ENCODE measurements at regions not wholly inside any gene's neighbourhood (a gene's known extent, or its start where the extent isn't known, plus 50 kb on each side); places are given as distances from the start of the nearest gene placed in this dataset.
"Not testable (repeated sequence)": the region's sequence is repeated elsewhere in the genome, so short reads cannot be mapped to it uniquely, and the experiment has no call there.

DNA sequence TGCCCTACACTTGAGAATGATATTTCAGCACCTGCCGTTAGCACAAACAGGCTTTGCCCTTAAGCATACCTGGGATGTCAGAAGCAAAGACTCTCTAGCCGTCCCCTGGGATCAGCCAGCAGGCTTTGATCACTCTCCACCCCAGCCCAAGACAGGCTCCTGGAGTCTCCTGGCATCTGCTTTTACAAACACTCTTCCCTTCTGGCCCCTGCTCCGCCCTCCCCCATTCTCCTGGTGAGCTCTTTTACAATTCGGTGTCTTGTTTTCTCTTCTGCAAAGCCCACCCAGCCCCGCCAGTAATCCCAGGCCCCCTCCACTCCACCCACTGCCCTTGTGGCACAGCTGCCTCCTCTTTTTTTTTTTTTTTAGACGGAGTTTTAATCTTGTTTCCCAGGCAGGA, 50.4 kb downstream of the KATNIP start:
- no peak for DNase-seq

DNA sequence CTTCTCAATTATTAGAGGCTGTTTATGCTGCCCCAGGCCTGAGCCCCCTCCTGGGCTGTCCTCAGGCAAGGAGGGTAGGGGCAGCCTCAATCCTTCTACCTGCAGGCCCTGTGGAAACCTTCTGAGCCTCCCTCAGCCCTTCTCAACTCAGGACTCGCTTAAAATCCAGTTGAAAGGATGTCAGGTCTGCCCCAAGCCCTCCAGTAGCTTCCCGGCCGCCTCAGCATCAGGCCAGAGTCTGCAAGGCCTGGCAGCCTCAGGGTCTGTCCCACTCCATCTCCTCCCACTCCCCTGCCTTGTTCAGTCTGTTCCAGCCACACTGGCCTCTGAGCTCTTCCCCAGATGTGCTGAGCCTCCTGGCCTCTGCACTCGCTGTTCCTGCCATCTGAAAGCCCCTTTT, 52.2 kb downstream of the KATNIP start:
- no peak for DNase-seq

DNA sequence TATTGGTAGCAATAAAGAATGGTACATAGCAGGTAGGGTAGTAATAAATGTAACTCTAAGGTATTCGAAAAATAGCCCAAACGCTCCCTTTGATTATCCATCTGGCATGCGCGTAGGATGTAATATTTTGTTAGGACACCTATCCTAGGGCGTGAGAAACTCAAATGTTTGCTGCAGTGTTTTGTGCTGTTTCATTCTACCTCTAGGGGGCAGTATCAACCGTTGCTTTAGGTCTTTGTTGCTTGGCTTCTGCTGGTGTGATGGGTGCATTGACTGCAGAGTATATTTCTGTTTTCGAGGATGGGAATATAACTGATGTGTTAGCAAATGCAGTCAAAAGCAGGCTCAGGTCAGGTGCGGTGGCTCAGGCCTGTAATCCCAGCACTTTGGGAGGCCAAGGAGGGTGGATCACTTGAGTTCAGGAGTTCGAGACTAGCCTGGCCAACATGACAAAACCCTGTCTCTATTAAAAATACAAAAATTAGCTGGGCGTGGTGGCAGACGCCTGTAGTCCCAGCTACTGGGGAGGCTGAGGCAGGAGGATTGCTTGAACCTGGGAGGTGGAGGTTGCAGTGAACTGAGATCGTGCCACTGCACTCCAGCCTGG, 55.7 kb downstream of the KATNIP start:
- DNase-seq, result peak; percentile 16

DNA sequence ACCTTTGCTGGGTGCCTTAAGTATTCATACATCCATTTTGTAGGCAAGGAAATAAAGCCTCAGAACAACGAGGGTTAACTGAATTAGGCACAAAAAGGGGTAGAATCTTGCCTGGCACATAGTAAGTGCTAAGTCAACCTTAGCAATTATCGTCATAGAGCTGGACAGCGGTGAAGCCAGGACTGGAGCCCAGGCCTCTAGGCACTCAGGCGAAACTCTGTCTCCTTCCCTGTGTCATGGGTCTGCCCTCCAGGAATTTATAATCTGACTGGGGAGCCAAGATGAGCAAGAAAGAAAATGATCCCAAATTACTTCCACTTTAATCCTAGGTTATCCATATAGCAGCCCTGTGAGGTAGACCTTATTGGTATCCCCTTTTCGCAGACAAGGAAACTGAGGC, 61.4 kb downstream of the KATNIP start:
- DNase-seq, result no peak

DNA sequence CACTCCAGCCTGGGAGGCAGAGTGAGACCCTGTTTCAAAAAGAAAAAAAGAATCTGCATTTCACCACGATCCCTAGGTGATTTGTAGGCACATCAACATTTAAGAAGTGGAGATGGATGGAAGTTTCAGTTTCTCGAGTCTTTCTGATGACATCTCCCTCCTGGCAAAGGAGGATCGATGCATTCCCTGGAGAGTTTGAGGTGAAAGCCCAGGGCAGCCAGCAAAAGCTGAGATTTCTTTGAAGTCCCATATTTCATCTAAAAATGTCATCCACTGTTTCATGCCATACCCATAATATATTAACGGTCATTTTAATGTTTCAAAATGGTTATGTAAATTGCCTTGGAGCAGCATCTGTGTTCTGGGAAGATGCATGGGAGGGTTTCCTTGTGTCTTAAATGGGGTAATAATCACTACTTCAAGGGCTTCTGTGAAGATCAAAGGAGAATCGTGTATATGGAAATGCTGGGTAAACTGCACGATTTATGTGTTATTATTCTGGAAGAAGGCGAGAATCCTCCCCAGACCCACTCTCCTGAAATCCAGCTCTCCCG, 63.4 kb downstream of the KATNIP start:
- no peak for DNase-seq

DNA sequence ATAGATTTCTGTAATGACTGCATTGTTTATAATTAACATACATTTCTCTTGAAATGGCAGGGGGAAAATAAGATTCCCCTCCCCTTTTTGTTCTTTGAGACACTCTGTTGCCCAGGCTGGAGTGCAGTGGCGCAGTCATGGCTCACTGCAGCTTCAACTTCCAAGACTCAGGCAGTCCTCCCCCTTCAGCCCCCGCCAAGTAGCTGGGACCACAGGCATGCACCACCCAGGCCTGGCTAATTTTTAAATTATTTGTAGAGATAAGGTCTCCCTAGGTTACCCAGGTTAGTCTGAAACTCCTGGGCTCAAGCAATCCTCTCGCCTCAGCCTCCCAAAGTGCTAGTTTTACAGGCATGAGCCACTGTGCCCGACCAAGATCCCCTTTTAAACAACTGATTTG, 67.7 kb downstream of the KATNIP start:
- DNase-seq, result no peak

DNA sequence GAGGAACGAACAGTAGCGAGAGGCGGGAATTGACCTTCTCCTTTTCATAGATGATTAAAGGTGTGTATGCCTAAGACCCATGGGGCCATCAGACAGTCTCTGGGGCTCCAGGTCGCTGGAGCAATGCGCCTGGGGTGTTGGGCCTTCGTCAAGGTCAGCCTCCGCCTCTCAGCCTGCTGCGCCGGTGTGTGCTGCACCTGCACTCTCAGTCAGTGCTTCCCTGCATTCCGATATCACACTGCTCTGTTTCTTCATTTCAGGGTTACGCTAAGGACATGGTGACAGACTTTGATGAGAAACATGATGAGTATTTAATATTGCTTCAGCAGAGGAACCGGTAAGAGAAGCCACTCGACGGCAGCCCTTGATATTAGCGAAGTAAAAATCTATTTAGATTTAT, 68.2 kb downstream of the KATNIP start:
- DNase-seq, result no peak

DNA sequence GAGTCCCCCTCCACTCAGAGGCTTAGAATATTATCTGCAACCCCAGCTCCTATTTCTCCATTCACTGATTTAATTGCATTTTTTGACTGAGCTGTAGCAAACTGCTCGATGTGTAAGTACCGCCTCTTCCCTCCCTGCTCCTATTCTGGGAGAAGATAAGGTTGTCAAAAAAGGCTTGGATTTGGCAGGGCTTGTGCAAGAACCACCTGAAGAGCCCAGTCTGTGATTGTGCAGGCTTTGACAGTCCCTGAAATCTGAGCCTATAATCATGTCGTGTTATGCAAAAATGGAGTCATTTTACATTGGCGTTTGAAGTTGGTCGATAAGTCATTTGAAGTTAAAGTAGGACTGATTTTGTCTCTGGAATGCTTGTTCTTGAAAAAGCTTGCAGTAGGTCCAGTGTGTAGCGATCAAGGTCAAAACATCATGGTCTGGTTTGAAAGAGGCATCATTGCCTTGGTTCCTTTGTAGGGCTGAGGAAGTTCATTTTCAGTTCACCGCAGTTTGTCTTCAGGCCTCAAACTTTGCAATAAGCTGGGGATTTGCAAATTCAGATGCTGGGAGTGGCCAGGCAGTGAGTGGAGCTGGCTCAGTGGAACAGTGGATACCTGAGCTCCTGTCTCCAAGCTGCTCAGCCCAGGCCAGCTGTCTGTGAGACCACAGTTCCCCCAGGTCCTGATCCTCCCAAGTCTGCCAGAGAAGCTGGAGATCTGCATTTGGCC, 68.8 kb downstream of the KATNIP start:
- DNase-seq, result no peak

DNA sequence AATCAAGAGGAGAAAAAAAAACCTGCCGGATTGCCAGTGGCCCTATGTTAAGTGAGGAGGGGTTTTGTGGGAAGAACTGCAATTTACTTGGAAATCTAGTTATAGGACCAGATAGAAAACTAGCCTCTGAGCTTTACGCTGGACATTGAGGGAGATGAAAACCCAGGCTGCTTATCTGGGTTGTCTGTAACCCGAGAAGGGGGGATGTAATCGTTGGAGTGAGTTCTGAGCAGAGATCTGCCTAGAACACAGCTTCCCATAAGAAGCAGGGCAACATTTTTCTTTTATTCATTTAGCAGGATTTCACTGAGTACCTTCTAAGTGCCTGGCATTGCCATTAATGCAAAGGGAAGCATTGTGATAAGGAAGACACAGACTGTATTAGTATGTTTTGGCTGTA, 70.6 kb downstream of the KATNIP start:
- no peak for DNase-seq

DNA sequence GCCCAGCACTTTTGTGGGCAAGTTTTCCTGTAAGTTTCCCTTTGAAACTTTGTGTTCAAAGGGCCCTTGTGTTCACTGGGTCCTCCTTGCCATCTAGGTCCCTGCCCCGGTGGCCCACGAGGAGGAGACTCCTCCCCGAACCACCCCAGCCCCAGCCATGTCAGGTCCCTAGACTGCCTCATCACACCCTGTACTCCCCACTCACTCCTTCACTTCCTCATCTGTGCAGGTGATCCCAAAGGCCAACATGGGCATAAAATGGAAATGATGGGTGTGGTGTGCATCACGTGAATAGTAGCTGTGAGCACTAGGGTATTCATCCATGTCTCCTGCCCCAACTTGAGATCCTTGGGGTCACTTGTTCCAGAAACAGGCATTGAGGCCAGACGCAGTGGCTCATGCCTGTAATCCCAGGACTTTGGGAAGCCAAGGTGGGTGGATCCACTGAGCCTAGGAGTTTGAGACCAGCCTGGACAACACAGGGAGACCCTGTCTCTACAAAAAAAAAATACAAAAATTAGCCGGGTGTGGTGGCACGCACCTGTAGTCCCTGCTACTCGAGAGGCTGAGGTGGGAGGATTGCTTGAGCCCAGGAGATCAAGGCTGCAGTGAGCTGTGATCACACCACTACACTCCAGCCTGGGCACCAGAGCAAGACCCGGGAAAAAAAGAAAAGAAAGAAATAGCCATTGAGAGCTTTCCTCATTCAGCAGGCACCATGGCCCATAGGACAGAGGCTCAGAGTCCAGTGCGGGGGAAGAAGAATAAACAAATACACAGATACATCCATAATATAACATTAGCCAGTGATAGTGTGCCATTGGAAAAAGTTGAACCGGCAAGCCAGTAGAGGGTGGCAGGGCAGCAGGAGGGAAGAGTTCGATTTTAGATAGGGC, 74.5 kb downstream of the KATNIP start:
- DNase-seq, result no peak

DNA sequence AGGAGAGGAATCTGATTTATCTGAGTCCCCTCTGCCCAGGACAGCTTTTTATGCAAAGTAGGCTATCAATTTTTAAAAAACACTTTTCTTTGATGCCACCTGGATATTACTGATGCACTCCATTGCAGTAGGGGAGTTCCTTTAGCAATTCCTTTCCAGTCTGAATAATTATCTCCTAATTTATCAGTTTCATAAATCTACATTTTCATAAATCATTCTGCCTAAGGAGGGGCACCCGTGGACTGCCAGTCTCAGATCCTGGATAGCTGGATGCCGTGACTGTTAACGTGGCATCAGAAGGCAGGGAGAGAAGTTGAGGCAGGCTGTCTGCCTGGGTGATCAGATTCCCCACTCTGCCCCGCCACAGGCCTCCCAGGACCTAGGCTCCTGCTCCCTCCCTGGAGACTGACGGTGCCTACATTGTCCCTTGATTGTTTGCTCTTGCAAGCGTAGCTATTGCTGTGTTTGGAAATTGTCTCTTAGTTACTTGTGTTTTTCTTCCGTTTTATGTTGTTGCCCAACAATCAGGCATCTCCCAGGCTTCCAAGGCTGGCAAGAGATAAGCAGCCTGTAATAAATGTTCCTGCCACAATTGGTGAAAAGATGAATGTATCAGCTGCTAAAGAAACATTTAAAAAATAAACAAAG, 75.2 kb downstream of the KATNIP start:
- peak; percentile 66 for DNase-seq

DNA sequence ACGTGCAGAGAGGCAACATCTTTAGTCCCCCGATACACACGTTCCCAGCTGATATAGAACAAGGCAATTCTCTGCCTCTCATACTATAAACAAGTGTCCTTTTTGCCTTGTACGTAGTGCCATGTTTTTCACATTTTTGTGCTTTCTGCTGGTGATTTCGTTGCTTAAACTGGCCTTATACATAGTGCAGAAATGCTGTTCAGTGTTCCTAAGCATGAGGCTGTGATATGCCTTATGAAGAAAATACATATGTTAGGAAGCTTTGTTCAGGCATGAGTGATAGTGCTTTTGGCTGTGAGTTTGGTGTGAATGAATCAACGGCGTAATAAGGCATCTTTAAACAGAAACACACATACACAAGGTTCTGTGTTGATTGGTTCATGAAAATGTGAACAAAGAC, 77.2 kb downstream of the KATNIP start:
- no peak for DNase-seq

DNA sequence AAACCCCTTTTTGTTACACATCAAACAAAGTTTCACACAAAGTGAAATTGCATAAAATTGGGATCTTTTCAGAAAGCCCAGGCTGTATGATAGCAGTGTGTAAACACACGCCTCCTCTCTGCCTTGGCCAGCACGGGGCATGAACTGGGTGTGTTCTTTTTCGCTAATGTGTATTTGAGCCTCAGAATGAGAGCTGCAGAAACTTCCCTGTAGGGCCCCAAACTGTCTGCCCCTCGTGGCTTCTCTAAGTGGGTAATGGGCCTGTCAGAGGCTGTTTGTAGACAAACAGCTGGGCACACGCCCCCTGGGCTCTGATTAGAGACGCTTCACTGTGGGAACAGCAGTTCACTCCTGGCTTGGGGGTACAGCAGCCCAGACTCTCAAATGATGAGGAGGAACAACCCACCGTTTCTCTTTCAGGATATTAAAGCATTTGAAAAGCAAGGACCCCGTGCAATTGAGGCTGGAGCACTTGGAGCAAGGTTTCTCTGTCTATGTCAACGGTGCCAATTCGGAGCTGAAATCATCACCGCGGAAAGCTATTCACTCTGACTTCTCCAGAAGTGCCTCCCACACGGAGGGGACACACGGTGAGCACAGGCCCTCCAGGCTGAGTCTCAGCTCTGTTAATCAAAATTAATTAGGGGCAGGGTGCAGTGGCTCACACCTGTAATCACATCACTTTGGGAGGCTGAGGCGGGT, 78.4 kb downstream of the KATNIP start:
- no peak for DNase-seq

DNA sequence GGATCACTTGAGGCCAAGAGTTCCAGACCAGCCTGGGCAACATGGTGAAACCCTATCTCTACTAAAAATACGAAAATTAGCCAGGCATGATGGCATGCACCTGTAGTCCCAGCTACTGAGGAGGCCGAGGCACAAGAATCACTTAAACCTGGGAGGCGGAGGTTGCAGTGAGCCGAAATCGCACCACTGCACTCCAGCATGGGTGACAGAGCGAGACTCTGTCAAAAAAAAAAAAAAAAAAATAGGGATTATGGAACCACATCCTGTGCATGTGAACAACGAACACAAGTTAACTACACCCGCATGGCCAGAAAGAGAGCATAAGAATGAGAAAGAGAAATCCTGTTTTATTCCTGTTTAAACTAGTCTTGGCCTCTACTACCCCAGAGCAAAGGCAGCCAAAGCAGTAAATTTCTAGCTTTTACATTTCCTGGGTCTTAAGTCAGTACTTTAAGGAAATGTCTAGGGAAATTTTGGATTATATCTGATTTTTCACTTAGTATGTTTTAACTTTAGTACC, 79.1 kb downstream of the KATNIP start:
- DNase-seq, result not testable (repeated sequence)

DNA sequence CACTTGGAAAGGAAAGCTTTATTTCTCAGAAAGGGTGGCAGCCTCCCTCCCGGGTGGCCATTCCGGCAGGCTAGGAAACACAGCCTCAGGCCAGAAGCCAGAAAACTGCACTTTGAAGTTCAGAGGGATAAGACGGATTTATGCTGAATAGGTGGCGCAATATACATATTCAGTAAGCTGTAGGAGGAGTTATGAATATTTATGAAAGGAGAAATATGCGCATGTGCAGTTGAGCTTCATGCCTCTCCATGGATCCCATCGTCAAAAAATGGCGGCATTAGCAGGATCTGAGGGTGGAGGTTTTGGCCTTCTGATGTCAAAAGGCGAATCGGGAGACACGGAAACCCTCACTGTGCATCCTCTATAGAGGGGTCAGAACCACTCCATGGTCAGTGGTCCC, 82.3 kb downstream of the KATNIP start:
- no peak for DNase-seq

DNA sequence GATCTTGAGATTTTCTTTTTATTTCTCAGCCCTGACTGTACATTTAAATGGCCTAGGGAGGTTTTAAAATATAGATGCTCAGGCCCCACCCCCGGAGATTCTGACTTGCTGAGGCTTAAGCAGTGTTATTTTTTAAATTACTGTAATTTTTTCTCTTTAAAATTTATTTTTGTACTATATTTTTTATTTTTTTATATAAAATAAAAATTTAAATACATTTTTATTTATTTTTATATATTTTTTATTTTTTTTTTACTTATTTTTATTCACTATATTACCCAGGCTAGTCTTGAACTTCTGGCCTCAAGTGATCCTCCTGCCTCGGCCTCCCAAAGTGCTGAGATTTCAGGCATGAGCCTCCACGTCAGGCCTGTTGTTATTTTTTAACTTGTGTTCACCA, 83.3 kb downstream of the KATNIP start:
- no peak for DNase-seq

DNA sequence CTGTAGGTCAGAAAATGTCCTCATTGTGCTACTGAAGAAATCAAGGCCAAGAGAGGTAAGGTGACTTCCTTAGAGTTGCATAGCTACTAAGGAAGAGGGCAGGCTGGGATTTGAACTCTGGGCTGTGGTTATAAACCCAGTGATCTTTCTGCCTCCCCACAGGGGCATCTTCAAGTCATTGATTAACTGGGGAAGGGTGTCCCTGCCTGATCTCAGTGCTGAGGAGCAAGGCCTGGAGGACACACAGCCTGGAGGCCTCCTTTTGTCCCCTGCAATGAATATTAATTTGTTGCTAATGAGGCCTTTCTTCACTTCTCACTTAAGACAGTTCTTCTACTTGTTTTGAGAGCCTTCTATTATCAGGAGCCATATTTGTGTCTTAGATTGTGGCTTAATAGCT, 83.8 kb downstream of the KATNIP start:
- DNase-seq, result no peak

DNA sequence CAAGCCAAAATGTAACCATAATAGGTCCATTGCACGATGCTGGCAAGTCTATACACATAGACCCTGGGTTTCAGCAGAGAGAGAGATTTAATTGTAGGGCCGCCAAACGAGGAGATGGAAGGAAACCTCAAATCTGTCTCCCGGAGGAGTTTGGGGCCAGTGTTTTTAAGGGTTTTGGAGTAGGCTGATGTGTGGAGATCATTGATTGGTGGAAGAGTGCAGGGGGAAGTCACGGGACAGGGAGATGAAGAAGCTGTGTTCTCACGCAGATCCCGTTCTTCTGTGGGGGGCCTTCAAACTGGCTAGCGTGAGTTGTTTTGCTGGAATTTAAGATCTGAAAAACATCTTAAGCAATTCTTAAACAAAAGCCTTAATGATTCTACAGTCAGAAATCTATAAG, 84.8 kb downstream of the KATNIP start:
- no peak for DNase-seq

DNA sequence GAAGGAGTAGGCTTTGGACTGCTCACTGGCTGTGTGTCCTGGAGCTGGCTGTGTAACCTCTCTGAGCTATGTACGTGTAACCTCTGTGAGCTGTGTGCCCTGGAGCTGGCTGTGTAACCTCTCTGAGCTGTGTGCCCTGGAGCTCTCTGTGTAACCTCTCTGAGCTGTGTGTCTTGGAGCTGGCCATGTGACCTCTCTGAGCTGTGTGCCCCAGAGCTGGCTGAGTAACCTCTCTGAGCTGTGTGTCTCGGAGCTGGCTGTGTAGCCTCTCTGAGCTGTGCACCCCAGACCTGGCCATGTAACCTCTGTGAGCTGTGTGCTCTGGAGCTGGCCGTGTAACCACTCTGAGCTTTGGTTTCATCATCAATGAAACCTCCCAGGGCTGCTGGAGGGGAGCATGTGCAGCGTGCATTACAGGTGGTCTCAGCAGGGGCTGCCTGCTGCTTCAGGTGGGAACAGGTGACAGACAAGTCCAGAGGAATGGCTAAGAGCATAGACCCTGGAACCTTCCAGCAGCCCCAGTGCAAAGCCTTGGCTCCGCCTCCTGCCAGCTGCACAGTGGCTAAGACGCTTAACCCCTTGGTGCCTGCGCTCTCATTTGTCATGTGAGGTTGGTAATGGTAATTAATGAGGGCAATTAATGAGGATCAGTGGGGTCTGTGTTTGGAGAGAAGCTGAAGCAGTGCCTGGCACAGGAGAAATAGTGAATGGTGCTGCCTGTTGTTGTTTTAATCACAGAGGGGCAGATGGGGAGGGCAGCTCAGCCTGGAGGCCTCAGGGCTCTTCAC, 86.7 kb downstream of the KATNIP start:
- no peak for DNase-seq

DNA sequence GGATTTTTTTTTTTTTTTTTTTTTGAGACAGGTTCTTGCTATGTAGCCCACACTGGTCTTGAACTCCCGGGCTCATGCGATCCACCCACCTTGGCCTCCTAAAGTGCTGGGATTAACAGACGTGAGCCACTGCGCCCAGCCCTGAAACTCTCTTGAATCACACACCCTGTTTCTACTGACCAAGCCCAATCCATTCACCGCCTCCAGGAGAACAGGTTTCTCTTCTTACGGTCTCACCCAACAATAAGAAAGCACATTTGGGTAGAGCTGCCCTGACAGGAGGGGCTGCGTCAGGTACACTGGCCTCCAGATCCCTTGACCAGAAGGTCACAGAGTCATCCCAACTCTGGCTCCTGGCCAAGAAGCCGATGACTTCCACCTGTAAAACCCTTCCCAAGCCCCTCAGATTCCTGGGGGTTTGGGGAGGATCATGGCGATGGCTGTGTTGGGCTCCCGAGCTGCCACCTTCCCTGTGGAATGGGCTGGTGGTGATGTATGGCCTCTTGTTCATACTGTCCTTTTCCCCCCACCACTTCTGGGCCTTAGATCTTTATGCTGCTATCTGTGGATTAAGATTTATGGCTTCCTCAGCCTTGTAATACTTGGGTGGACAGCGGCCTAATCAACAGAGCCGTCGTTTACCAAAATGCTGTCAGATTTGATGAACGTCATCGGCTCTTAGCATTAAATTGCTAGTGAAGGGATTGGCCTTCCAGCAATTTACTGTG, 89.1 kb downstream of the KATNIP start:
- DNase-seq, result no peak

All from NCI-H226 (cell line).